ENCODE measurements at regions not wholly inside any gene's neighbourhood (a gene's known extent, or its start where the extent isn't known, plus 50 kb on each side); places are given as distances from the start of the nearest gene placed in this dataset.

DNA sequence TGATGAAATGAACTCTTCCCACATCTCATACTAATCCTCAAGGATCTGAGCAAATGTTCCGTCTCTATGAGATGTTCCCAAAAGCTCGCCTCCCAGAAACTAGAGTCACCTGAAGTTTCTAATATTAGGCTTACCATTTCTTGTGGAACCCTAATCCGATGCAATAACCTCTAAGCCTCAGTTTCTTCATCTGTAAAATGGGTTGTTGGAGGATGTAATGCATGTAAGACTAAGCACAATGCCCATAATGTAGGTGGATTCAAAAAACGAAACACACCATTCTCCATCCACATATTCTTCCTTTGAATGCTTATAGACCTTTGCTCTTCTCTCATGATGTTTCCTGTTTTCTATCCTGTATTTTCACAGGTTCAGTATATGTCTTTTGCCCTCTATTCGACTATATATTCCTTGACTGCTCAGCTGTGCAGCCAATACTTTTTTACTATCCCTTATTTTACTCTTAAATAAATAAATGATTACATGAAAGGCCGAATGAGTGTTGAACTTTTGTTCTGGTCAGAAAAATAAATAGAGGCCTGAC, 307.3 kb upstream of the G2E3 start:
- TF ChIP-seq, protein P1, sequence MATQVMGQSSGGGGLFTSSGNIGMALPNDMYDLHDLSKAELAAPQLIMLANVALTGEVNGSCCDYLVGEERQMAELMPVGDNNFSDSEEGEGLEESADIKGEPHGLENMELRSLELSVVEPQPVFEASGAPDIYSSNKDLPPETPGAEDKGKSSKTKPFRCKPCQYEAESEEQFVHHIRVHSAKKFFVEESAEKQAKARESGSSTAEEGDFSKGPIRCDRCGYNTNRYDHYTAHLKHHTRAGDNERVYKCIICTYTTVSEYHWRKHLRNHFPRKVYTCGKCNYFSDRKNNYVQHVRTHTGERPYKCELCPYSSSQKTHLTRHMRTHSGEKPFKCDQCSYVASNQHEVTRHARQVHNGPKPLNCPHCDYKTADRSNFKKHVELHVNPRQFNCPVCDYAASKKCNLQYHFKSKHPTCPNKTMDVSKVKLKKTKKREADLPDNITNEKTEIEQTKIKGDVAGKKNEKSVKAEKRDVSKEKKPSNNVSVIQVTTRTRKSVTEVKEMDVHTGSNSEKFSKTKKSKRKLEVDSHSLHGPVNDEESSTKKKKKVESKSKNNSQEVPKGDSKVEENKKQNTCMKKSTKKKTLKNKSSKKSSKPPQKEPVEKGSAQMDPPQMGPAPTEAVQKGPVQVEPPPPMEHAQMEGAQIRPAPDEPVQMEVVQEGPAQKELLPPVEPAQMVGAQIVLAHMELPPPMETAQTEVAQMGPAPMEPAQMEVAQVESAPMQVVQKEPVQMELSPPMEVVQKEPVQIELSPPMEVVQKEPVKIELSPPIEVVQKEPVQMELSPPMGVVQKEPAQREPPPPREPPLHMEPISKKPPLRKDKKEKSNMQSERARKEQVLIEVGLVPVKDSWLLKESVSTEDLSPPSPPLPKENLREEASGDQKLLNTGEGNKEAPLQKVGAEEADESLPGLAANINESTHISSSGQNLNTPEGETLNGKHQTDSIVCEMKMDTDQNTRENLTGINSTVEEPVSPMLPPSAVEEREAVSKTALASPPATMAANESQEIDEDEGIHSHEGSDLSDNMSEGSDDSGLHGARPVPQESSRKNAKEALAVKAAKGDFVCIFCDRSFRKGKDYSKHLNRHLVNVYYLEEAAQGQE (IDR thresholded peaks at IDR 0.05; ENCODE audit: insufficient replicate concordance, low read depth): no peak
- TF ChIP-seq, protein P2, sequence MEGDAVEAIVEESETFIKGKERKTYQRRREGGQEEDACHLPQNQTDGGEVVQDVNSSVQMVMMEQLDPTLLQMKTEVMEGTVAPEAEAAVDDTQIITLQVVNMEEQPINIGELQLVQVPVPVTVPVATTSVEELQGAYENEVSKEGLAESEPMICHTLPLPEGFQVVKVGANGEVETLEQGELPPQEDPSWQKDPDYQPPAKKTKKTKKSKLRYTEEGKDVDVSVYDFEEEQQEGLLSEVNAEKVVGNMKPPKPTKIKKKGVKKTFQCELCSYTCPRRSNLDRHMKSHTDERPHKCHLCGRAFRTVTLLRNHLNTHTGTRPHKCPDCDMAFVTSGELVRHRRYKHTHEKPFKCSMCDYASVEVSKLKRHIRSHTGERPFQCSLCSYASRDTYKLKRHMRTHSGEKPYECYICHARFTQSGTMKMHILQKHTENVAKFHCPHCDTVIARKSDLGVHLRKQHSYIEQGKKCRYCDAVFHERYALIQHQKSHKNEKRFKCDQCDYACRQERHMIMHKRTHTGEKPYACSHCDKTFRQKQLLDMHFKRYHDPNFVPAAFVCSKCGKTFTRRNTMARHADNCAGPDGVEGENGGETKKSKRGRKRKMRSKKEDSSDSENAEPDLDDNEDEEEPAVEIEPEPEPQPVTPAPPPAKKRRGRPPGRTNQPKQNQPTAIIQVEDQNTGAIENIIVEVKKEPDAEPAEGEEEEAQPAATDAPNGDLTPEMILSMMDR (IDR thresholded peaks at IDR 0.05; ENCODE audit: insufficient read depth, low read length): no peak
- TF ChIP-seq GABPA (IDR thresholded peaks at IDR 0.05; ENCODE audit: low read depth) (no peak), POLR2AphosphoS5 (IDR thresholded peaks at IDR 0.05; ENCODE audit: low read depth) (no peak), SPI1 (IDR thresholded peaks at IDR 0.05; ENCODE audit: borderline replicate concordance, low read depth) (no peak)
- no peak for DNase-seq (ENCODE audit: low read depth in 1 of 2, low spot score in 1 of 2)
- no peak overlapping the region for H3K27ac ChIP-seq (replicated peaks)
- H3K27me3 ChIP-seq (ENCODE audit: insufficient read depth, poor library complexity, severe bottlenecking): no peaks in the 10 kb centered on the region
- H3K4me3 ChIP-seq (replicated peaks; ENCODE audit: insufficient read depth, low read length): no peak overlapping the region

DNA sequence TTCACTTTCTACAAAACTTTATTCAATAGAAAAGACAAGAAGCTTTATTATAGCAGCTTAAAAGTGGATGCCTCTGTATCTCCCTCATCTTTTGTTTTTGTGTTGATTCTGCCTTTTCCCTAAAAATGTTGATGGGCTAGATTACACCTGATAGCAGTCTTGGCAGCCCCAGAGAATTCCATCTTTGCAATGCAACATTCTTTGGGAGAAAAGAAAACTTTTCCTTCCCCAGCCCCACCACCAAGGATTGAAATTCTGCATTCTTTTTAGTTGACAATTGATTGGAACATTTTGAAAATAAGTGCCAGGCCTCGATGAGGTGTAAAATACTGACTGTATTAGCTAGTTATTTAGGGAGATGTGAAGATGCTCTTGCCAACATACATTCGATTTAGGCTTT, 306.8 kb upstream of the G2E3 start:
- no peak for TF ChIP-seq POLR2AphosphoS5 (IDR thresholded peaks at IDR 0.05; ENCODE audit: low read depth)
- TF ChIP-seq, protein P1 (IDR thresholded peaks at IDR 0.05; ENCODE audit: insufficient replicate concordance, low read depth): no peak
- no peak for TF ChIP-seq SPI1 (IDR thresholded peaks at IDR 0.05; ENCODE audit: borderline replicate concordance, low read depth)
- TF ChIP-seq, protein P2 (IDR thresholded peaks at IDR 0.05; ENCODE audit: insufficient read depth, low read length): no peak
- no peak for TF ChIP-seq GABPA (IDR thresholded peaks at IDR 0.05; ENCODE audit: low read depth)

DNA sequence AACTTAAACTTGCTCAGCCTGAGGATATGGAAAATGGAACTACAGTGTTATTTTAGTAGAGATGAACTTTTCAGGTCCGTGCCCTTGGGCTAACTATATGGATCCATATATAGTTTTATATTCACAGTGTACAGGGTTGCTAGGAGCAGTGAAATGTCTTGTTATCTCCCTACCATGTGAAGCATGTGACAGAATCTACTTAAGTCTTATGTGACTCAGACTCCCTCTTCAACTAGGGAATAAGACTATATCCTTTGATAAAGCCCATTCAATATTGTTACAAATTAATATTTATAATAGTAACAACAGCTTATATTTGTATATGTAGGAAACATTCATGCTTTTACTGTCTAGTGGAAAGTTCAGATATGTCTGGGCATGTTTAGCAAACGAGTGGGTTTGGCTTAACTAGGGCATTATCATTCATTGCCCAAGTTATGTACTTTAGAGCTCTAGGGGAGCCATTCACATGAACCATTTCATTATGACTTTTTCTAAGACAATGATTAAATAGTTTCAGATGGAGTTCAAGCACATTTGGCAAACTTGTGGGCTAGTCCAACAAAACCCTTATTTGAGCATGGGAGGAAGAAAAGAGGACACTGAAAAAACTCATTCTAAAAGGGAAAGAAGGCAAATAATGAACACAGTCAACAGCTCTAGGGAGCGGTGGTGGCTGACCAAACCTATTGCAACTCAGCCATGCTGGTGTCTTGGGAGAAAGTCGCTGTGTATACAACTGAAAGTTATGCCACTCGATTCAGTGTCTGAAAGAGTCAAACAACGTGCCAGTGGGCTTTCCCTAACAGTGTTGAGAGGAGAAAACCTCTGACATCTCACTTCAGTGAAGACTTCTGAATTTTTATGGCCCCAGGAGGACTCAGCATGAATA, 305.9 kb upstream of the G2E3 start:
- DNase-seq (ENCODE audit: low read depth in 1 of 2, low spot score in 1 of 2): no peak
- Histone ChIP-seq H3K27me3 (ENCODE audit: insufficient read depth, poor library complexity, severe bottlenecking) (no peaks in the 10 kb centered on the region), H3K4me3 (replicated peaks; ENCODE audit: insufficient read depth, low read length) (no peak overlapping the region), H3K27ac (replicated peaks) (no peak overlapping the region)
- TF ChIP-seq GABPA (IDR thresholded peaks at IDR 0.05; ENCODE audit: low read depth): no peak
- TF ChIP-seq, protein P1 (IDR thresholded peaks at IDR 0.05; ENCODE audit: insufficient replicate concordance, low read depth): no peak
- TF ChIP-seq, protein P2 (IDR thresholded peaks at IDR 0.05; ENCODE audit: insufficient read depth, low read length): no peak
- no peak for TF ChIP-seq POLR2AphosphoS5 (IDR thresholded peaks at IDR 0.05; ENCODE audit: low read depth)
- no peak for TF ChIP-seq SPI1 (IDR thresholded peaks at IDR 0.05; ENCODE audit: borderline replicate concordance, low read depth)

More for the DNA sequence above, 306.8 kb upstream of the G2E3 start:
- no peak for DNase-seq (ENCODE audit: low read depth in 1 of 2, low spot score in 1 of 2)
- Histone ChIP-seq H3K4me3 (replicated peaks; ENCODE audit: insufficient read depth, low read length) (no peak overlapping the region), H3K27me3 (ENCODE audit: insufficient read depth, poor library complexity, severe bottlenecking) (no peaks in the 10 kb centered on the region), H3K27ac (replicated peaks) (no peak overlapping the region)

Data from HL-60 (cell line).